ENCODE measurements at regions not wholly inside any gene's neighbourhood (a gene's known extent, or its start where the extent isn't known, plus 50 kb on each side); places are given as distances from the start of the nearest gene placed in this dataset.

DNA sequence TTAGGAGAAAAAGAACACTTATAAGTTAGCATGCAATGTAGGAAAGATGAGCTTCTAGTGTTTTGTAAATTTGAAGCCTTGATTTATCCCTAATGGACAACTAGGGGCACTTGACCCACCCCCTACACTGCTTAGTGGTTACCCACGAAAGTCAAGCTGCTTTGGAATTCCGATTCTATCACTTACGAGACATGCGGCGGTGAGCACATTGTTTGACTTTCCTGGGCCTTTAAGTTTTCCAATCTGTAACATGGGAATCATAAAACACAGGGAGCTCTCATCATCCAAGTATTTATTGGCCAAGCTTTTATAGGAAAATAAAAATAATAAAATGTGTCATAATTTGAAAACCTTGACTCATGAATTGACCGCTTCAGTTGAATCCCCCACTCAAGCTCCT lies 78.7 kb upstream of the PDK4 start:
- Histone ChIP-seq H3K36me3 (ENCODE audit: insufficient read depth, low read length) (no peaks in the 10 kb centered on the region), H3K27me3 (ENCODE audit: insufficient read depth, low read length) (no peaks in the 10 kb centered on the region), H2AFZ (ENCODE audit: low read depth, low read length) (no peak overlapping the region), H4K20me1 (ENCODE audit: insufficient read depth, low read length) (no peaks in the 10 kb centered on the region), H3K79me2 (ENCODE audit: insufficient read depth, low read length) (no peaks in the 10 kb centered on the region), H3K4me2 (ENCODE audit: low read length) (no peak overlapping the region), H3K4me3 (ENCODE audit: insufficient read depth, low read depth, low read length) (no peak overlapping the region), H3K4me1 (ENCODE audit: insufficient read depth, low read length) (no peaks in the 10 kb centered on the region), H3K9ac (ENCODE audit: low read length) (no peak overlapping the region), H3K27ac (ENCODE audit: low read depth, low read length) (no peak overlapping the region), H3K9me3 (ENCODE audit: insufficient read depth, low read depth, low read length) (no peaks in the 10 kb centered on the region)
- FAIRE-seq = no peak
- H3K4me1 Mint-ChIP-seq (ENCODE audit: low read depth, unreplicated experiment) = no peaks in the 10 kb centered on the region
- no peaks in the 10 kb centered on the region for H3K9me3 Mint-ChIP-seq (ENCODE audit: unreplicated experiment)
- no peaks in the 10 kb centered on the region for H3K36me3 Mint-ChIP-seq (ENCODE audit: low read depth, unreplicated experiment)
- no peak overlapping the region for H3K27ac Mint-ChIP-seq (ENCODE audit: unreplicated experiment)
- peaks cover 4% of the 10 kb centered on the region for H3K27me3 Mint-ChIP-seq (ENCODE audit: low read depth, unreplicated experiment)
- DNase-seq (ENCODE audit: low read depth) = no peak
- TF ChIP-seq CTCF (IDR thresholded peaks at IDR 0.05; ENCODE audit: insufficient read depth, low read depth, low read length) (no peak), EZH2 (IDR thresholded peaks at IDR 0.05; ENCODE audit: insufficient read depth, low read length) (no peak)
- H3K4me3 Mint-ChIP-seq (ENCODE audit: unreplicated experiment) = no peak overlapping the region

- Mint-ChIP-seq H3K27me3 (ENCODE audit: low read depth, unreplicated experiment) (peaks cover 2% of the 10 kb centered on the region), H3K9me3 (ENCODE audit: unreplicated experiment) (no peaks in the 10 kb centered on the region), H3K27ac (ENCODE audit: unreplicated experiment) (no peak overlapping the region), H3K36me3 (ENCODE audit: low read depth, unreplicated experiment) (no peaks in the 10 kb centered on the region), H3K4me3 (ENCODE audit: unreplicated experiment) (no peak overlapping the region), H3K4me1 (ENCODE audit: low read depth, unreplicated experiment) (no peaks in the 10 kb centered on the region)
- FAIRE-seq (no peak), DNase-seq (ENCODE audit: low read depth) (no peak)
- H3K27ac ChIP-seq (ENCODE audit: low read depth, low read length) = no peak overlapping the region
- H3K4me1 ChIP-seq (ENCODE audit: insufficient read depth, low read length) = no peaks in the 10 kb centered on the region
- TF ChIP-seq CTCF (IDR thresholded peaks at IDR 0.05; ENCODE audit: insufficient read depth, low read depth, low read length) (no peak), EZH2 (IDR thresholded peaks at IDR 0.05; ENCODE audit: insufficient read depth, low read length) (no peak)
- H3K4me2 ChIP-seq (ENCODE audit: low read length) = no peak overlapping the region
- H3K27me3 ChIP-seq (ENCODE audit: insufficient read depth, low read length) = no peaks in the 10 kb centered on the region
- H3K36me3 ChIP-seq (ENCODE audit: insufficient read depth, low read length) = no peaks in the 10 kb centered on the region
- H4K20me1 ChIP-seq (ENCODE audit: insufficient read depth, low read length) = no peaks in the 10 kb centered on the region
- no peaks in the 10 kb centered on the region for H3K9me3 ChIP-seq (ENCODE audit: insufficient read depth, low read depth, low read length)
- H3K79me2 ChIP-seq (ENCODE audit: insufficient read depth, low read length) = no peaks in the 10 kb centered on the region
- no peak overlapping the region for H3K9ac ChIP-seq (ENCODE audit: low read length)
- H3K4me3 ChIP-seq (ENCODE audit: insufficient read depth, low read depth, low read length) = no peak overlapping the region
- no peak overlapping the region for H2AFZ ChIP-seq (ENCODE audit: low read depth, low read length)
Measured at GRCh38 chr7:95674101-95674500, 77.8 kb upstream of the PDK4 start.

- no peak overlapping the region for H3K27ac Mint-ChIP-seq (ENCODE audit: unreplicated experiment)
- FAIRE-seq = no peak
- no peak for TF ChIP-seq EZH2 (IDR thresholded peaks at IDR 0.05; ENCODE audit: insufficient read depth, low read length)
- TF ChIP-seq CTCF (IDR thresholded peaks at IDR 0.05; ENCODE audit: insufficient read depth, low read depth, low read length) = no peak
Measured at GRCh38 chr7:95672434-95672833, 76.1 kb upstream of the PDK4 start.

More at GRCh38 chr7:95672434-95672833, 76.1 kb upstream of the PDK4 start:
- H3K9me3 ChIP-seq (ENCODE audit: insufficient read depth, low read depth, low read length) = no peaks in the 10 kb centered on the region
- no peak overlapping the region for H3K4me3 Mint-ChIP-seq (ENCODE audit: unreplicated experiment)
- no peak overlapping the region for H3K9ac ChIP-seq (ENCODE audit: low read length)
- H3K4me3 ChIP-seq (ENCODE audit: insufficient read depth, low read depth, low read length) = no peak overlapping the region
- no peak overlapping the region for H3K4me2 ChIP-seq (ENCODE audit: low read length)
- H3K27me3 ChIP-seq (ENCODE audit: insufficient read depth, low read length) = no peaks in the 10 kb centered on the region
- no peaks in the 10 kb centered on the region for H3K36me3 ChIP-seq (ENCODE audit: insufficient read depth, low read length)
- no peak overlapping the region for H3K27ac ChIP-seq (ENCODE audit: low read depth, low read length)
- no peaks in the 10 kb centered on the region for H3K4me1 ChIP-seq (ENCODE audit: insufficient read depth, low read length)
- H3K27me3 Mint-ChIP-seq (ENCODE audit: low read depth, unreplicated experiment) = peaks cover 2% of the 10 kb centered on the region
- H3K36me3 Mint-ChIP-seq (ENCODE audit: low read depth, unreplicated experiment) = no peaks in the 10 kb centered on the region
- DNase-seq (ENCODE audit: low read depth) = no peak
- H3K79me2 ChIP-seq (ENCODE audit: insufficient read depth, low read length) = no peaks in the 10 kb centered on the region
- no peaks in the 10 kb centered on the region for H3K9me3 Mint-ChIP-seq (ENCODE audit: unreplicated experiment)
- H3K4me1 Mint-ChIP-seq (ENCODE audit: low read depth, unreplicated experiment) = peaks cover 3% of the 10 kb centered on the region
- no peak overlapping the region for H2AFZ ChIP-seq (ENCODE audit: low read depth, low read length)
- H4K20me1 ChIP-seq (ENCODE audit: insufficient read depth, low read length) = no peaks in the 10 kb centered on the region
